ENCODE measurements at regions not wholly inside any gene's neighbourhood (a gene's known extent, or its start where the extent isn't known, plus 50 kb on each side); places are given as distances from the start of the nearest gene placed in this dataset.

DNA sequence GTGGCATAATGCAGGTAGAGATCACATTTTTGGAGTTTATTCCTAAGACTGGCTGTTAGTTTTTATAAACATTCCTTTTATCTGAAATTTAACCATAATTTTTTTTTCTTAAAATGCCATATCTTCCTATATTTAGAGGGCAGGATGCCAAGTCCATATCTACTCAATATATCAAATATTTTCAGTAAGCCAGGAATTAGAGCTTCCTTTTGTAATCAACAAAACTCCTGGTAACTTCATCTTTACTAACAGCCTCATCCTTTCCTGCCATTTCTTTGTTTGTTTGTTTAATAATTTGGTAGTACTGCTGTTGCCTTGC, 136.3 kb downstream of the OLIG3 start (continued):
- TF ChIP-seq CSDC2 (CRISPR knock-in tag; IDR thresholded peaks at IDR 0.05) = no peak
- TF ChIP-seq ZNF565 (CRISPR knock-in tag; conservative IDR thresholded peaks at IDR 0.05; ENCODE audit: low read depth) = no peak
- TF ChIP-seq, protein P1, sequence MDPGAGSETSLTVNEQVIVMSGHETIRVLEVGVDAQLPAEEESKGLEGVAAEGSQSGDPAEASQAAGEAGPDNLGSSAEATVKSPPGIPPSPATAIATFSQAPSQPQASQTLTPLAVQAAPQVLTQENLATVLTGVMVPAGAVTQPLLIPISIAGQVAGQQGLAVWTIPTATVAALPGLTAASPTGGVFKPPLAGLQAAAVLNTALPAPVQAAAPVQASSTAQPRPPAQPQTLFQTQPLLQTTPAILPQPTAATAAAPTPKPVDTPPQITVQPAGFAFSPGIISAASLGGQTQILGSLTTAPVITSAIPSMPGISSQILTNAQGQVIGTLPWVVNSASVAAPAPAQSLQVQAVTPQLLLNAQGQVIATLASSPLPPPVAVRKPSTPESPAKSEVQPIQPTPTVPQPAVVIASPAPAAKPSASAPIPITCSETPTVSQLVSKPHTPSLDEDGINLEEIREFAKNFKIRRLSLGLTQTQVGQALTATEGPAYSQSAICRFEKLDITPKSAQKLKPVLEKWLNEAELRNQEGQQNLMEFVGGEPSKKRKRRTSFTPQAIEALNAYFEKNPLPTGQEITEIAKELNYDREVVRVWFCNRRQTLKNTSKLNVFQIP (CRISPR knock-in tag; IDR thresholded peaks at IDR 0.05; ENCODE audit: borderline replicate concordance, low read depth) = no peak
- TF ChIP-seq ZFP3 (CRISPR knock-in tag; IDR thresholded peaks at IDR 0.05) = no peak

DNA sequence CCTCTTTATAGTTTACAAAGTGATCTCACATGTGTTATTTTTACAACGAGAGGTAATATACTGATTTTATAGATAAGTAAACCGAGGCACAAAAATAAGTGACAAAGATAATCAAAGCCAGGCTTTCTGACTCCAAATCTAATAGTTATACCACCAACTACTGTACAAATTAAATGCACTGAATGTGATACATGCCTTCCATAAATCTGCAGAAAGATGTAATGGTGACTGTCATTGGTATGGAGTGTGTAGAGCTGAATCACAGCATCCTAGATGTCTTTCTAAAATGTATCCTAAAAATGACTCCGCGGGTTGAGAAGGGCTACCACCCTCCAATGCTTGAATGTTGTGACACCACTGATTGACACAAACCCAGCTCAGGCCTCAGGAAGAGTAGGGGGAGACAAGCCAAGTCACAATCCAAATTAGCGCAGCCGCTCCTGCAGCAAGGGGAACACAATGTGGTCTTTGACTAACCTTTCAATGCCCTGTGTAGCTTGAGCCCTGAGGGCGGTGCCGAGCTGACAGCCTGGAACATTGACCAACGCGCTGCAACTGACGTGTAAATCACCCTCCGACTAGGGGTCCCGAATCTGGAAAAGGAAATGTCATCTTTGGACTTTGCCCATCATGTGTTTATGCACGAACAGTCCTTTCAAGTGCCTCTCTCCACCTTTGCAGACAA, 136.8 kb downstream of the OLIG3 start:
- no peak for ATAC-seq
- TF ChIP-seq ZNF8 (CRISPR knock-in tag; IDR thresholded peaks at IDR 0.05) (no peak), CSDC2 (CRISPR knock-in tag; IDR thresholded peaks at IDR 0.05) (no peak), TOX (CRISPR knock-in tag; IDR thresholded peaks at IDR 0.05; ENCODE audit: borderline replicate concordance) (no peak), RARB (CRISPR knock-in tag; IDR thresholded peaks at IDR 0.05) (no peak), TCF4 (CRISPR knock-in tag; IDR thresholded peaks at IDR 0.05; ENCODE audit: borderline replicate concordance) (no peak), PPARA (CRISPR knock-in tag; IDR thresholded peaks at IDR 0.05; ENCODE audit: borderline replicate concordance) (no peak)
- TF ChIP-seq, protein P1 (CRISPR knock-in tag; IDR thresholded peaks at IDR 0.05; ENCODE audit: borderline replicate concordance, low read depth) = no peak

DNA sequence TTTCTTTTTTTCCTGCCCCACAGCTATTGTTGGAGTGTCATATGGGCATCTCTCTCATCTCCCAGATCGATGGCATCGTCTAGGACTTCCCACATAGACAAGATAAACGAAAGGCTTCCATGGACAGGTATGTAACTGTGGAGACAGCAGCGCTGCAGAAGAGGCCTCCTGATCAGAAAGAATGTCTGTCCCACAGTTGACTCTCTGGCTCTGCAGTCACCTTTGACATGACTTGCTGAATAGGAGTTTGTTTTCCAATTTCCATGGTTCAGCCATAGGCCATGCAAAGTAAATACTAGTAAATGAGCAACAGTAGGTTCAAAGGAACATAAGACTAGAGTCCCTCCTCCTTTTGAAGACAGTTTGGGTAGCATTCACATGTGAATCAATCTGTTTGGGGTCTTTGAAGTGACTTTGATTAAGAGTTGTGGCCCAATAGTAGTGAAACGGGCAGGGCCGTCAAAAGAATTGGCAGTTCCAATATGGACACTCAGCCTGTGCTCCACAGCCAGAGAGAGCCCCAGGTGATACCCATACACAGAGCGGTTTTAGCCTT, 134.7 kb upstream of the IFNGR1 start:
- ATAC-seq = no peak
- TF ChIP-seq GLIS3 (CRISPR knock-in tag; IDR thresholded peaks at IDR 0.05) (no peak), ZNF8 (CRISPR knock-in tag; IDR thresholded peaks at IDR 0.05) (no peak), ESRRG (CRISPR knock-in tag; IDR thresholded peaks at IDR 0.05) (no peak), PPARA (CRISPR knock-in tag; IDR thresholded peaks at IDR 0.05; ENCODE audit: borderline replicate concordance) (no peak), BACH2 (CRISPR knock-in tag; IDR thresholded peaks at IDR 0.05; ENCODE audit: borderline replicate concordance) (no peak), TCF4 (CRISPR knock-in tag; IDR thresholded peaks at IDR 0.05; ENCODE audit: borderline replicate concordance) (no peak), RARB (CRISPR knock-in tag; IDR thresholded peaks at IDR 0.05) (no peak)
- TF ChIP-seq, protein P2, sequence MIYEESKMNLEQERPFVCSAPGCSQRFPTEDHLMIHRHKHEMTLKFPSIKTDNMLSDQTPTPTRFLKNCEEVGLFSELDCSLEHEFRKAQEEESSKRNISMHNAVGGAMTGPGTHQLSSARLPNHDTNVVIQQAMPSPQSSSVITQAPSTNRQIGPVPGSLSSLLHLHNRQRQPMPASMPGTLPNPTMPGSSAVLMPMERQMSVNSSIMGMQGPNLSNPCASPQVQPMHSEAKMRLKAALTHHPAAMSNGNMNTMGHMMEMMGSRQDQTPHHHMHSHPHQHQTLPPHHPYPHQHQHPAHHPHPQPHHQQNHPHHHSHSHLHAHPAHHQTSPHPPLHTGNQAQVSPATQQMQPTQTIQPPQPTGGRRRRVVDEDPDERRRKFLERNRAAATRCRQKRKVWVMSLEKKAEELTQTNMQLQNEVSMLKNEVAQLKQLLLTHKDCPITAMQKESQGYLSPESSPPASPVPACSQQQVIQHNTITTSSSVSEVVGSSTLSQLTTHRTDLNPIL (CRISPR knock-in tag; IDR thresholded peaks at IDR 0.05; ENCODE audit: low read depth) = no peak
- TF ChIP-seq, protein P3, sequence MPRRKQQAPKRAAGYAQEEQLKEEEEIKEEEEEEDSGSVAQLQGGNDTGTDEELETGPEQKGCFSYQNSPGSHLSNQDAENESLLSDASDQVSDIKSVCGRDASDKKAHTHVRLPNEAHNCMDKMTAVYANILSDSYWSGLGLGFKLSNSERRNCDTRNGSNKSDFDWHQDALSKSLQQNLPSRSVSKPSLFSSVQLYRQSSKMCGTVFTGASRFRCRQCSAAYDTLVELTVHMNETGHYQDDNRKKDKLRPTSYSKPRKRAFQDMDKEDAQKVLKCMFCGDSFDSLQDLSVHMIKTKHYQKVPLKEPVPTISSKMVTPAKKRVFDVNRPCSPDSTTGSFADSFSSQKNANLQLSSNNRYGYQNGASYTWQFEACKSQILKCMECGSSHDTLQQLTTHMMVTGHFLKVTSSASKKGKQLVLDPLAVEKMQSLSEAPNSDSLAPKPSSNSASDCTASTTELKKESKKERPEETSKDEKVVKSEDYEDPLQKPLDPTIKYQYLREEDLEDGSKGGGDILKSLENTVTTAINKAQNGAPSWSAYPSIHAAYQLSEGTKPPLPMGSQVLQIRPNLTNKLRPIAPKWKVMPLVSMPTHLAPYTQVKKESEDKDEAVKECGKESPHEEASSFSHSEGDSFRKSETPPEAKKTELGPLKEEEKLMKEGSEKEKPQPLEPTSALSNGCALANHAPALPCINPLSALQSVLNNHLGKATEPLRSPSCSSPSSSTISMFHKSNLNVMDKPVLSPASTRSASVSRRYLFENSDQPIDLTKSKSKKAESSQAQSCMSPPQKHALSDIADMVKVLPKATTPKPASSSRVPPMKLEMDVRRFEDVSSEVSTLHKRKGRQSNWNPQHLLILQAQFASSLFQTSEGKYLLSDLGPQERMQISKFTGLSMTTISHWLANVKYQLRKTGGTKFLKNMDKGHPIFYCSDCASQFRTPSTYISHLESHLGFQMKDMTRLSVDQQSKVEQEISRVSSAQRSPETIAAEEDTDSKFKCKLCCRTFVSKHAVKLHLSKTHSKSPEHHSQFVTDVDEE (CRISPR knock-in tag; IDR thresholded peaks at IDR 0.05) = no peak
- TF ChIP-seq, protein P4, sequence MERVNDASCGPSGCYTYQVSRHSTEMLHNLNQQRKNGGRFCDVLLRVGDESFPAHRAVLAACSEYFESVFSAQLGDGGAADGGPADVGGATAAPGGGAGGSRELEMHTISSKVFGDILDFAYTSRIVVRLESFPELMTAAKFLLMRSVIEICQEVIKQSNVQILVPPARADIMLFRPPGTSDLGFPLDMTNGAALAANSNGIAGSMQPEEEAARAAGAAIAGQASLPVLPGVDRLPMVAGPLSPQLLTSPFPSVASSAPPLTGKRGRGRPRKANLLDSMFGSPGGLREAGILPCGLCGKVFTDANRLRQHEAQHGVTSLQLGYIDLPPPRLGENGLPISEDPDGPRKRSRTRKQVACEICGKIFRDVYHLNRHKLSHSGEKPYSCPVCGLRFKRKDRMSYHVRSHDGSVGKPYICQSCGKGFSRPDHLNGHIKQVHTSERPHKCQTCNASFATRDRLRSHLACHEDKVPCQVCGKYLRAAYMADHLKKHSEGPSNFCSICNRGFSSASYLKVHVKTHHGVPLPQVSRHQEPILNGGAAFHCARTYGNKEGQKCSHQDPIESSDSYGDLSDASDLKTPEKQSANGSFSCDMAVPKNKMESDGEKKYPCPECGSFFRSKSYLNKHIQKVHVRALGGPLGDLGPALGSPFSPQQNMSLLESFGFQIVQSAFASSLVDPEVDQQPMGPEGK (CRISPR knock-in tag; IDR thresholded peaks at IDR 0.05; ENCODE audit: borderline replicate concordance) = no peak

DNA sequence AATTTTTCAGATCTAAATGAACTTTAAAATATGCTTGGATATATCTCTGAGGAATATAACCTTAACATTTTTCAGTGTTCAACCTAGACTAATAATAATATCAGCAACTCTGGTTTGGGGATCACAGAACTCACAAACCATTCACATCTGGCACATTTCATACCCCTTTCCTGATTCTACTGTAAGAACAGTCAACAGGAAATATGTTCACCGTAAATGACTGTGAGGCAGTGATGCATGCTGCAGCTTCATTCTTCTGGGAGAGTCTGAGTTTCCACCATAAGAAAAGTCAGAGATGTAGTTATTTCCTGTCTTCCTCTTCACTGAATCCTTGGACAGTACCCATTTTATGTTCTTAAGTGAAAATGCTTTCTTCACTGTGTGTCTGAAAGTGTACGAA, 134.2 kb upstream of the IFNGR1 start:
- no peak for ATAC-seq
- TF ChIP-seq, protein P1 (CRISPR knock-in tag; IDR thresholded peaks at IDR 0.05; ENCODE audit: borderline replicate concordance, low read depth) = no peak
- TF ChIP-seq, protein P4 (CRISPR knock-in tag; IDR thresholded peaks at IDR 0.05; ENCODE audit: borderline replicate concordance) = no peak
- no peak for TF ChIP-seq ARNTL (CRISPR knock-in tag; IDR thresholded peaks at IDR 0.05; ENCODE audit: borderline replicate concordance, low read depth)
- TF ChIP-seq, protein P2 (CRISPR knock-in tag; IDR thresholded peaks at IDR 0.05; ENCODE audit: low read depth) = no peak
- TF ChIP-seq OSR1 (CRISPR knock-in tag; IDR thresholded peaks at IDR 0.05) = no peak
- no peak for TF ChIP-seq ISL1 (CRISPR knock-in tag; IDR thresholded peaks at IDR 0.05)
- TF ChIP-seq TCF4 (CRISPR knock-in tag; IDR thresholded peaks at IDR 0.05; ENCODE audit: borderline replicate concordance) = no peak
- TF ChIP-seq SNAI2 (CRISPR knock-in tag; IDR thresholded peaks at IDR 0.05) = no peak
- TF ChIP-seq ESRRG (CRISPR knock-in tag; IDR thresholded peaks at IDR 0.05) = no peak
- no peak for TF ChIP-seq GLIS3 (CRISPR knock-in tag; IDR thresholded peaks at IDR 0.05)

Measured in SK-N-SH treated with all-trans-retinoic acid at 6 μM for 48 hours (cell line).